ENCODE measurements at regions not wholly inside any gene's neighbourhood (a gene's known extent, or its start where the extent isn't known, plus 50 kb on each side); places are given as distances from the start of the nearest gene placed in this dataset.

DNA sequence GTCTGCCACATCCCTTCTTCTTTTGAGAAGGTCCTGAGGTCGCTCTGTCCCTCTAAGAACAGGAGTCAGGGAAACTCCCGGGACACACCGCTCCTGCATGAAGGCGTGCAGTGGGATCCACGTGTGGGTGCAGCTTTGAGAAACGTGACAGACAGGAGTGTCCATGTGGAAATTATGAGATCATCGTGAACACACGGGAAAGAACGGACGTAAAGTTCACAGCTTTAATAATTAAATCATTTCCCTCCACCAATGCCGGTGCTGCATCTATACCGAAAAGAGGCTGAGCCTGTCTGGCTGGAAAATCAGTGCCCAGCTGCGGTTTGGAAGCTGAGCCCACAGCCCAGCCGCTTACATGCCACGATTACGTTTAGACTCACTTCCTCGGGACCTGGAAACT lies 372.4 kb upstream of the SALL3 start:
- DNase-seq (ENCODE audit: low read depth in 2 of 2, low spot score in 1 of 2) = no peak

DNA sequence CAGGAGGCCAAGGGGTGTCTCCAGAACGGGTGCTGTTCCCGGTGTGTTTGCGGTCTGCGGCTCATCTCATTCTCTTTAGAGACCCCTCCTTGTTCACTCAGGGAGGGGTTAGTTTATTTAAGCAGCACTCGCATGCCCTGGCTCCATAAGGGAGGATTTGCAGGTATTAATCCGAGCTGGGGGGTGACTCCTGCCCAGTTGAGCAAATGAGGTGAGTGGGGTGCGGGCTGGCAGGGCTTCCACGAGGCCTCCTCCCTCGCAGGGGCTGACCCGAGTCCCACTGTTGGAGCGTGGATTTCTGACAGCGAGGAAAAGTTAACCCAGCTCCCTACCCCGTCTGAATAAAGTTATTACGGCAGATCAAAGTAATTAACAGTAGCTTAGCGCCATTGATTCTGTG lies 371.8 kb upstream of the SALL3 start:
- DNase-seq (ENCODE audit: low read depth in 2 of 2, low spot score in 1 of 2) = no peak

DNA sequence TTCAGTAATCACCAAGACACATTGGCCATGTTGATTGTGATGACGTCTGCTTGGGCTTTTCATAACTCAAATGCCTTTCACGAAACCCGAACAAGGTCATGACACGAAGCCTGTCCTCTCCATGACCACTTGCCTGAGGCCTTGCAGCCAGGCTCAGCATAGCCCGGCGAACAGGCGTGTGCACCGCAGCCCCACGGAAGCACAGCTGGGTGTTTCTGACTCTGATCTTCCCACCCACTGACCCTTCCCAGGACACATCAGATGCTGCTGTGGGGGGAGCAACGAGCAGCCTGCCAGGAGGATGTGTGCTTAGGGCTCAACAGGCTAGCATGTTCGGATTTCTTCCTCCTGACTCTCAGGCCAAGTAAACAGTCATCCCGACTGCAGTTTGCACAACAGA lies 369.4 kb upstream of the SALL3 start:
- DNase-seq (ENCODE audit: low read depth in 2 of 2, low spot score in 1 of 2) = no peak

DNA sequence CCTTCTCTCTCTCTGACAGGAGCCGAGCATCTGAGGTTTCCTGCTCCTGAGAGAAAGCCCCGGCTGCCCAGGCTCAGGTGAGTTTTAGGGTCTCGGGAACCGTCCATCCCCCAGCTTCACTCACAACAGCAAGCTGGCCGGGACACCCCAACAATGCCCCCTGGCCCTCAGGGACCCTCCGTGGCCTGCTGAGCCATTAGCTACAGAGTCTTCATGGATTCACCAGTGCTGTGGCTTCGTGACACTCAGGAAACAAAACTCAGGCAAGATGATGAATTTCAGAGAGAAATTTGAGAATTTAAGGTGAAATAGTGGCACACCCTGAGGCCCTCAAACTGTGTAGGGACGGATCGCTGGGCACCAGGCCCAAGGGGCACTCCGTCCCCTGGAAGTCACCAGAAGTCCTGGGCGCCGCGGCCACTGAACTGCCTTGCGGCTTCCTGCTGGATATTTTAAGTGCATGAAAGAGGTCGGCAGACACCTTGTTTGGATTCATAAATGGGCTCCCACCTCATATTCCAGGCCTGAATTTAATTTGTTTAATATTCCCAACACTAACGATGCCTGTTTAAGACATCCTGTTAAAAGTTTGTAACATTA lies 368.3 kb upstream of the SALL3 start:
- no peak for DNase-seq (ENCODE audit: low read depth in 2 of 2, low spot score in 1 of 2)

DNA sequence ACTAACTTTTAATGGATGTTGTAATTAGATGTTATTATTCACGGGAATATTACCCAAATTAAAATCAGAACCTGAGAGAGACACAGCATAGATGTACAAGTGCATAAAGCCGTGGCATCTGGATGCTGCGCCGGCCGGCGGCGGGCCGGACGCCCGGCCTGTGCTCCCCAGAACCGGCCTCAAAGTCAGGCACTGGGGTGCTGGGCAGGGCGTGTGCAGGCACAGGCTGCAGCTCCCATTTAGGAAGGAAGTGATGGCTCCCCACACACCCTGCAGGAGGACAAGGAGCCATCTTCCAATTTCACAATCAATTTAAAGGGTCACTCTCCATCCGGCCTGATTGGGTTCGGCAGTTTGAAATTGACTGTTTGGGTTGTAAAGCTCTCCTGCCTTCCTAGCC lies 367.7 kb upstream of the SALL3 start:
- no peak for DNase-seq (ENCODE audit: low read depth in 2 of 2, low spot score in 1 of 2)

DNA sequence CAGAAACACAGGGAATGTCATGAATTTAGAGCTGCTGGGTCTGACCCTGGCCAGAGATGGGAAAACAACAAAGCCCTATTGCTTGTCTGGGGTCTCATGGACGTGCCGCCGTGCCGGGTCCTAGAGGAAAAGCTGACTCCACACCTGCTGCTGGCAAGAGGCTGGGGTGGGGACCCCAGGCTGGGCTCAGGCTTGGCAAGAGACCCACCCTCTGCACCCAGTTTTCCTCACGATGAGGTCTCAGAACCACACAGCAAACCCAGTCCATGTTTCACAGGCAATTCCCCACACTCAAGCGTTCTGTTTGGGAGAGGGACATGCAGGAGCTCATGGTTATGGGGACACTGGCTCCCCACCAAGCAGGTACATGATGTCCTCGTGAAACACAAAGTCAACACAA lies 367.3 kb upstream of the SALL3 start:
- no peak for DNase-seq (ENCODE audit: low read depth in 2 of 2, low spot score in 1 of 2)

DNA sequence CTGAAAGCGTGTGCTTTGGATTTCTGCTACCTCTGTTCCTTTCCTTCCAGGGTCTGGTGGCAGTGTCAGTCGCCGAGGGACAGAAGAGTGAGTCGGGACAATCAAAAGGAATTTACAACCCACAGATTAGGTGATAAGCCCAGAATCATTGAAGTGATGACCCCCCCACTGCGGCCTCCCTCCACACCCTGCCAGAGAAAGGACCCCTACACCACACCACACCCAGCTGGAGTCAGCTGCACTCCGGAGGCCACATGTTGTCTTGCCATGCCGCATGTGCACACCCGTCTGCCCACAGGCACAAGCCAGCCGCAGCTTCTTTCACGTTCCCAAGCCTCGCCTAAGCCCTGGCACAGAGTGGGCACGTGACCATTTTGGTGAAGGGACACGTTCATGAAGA lies 366.8 kb upstream of the SALL3 start:
- DNase-seq (ENCODE audit: low read depth in 2 of 2, low spot score in 1 of 2) = no peak

DNA sequence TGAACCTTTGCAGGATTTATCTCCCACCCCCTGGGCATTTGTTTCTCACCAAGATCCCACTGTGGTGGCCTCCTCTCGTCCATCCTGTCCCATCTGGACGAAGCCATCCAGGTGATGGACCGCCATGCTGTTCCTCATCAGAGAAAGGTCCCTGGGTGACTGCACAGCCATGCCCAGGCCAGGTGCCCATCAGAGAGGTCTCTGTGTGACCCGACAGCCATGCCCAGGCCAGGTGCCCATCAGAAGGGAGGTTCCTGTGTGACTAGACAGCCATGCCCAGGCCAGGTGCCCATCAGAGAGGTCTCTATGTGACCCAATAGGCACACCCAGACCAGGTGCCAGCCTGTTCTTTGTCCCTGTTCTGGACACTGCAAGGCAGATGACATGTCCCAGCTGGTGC lies 360.9 kb upstream of the SALL3 start:
- no peak for DNase-seq (ENCODE audit: low read depth in 2 of 2, low spot score in 1 of 2)

DNA sequence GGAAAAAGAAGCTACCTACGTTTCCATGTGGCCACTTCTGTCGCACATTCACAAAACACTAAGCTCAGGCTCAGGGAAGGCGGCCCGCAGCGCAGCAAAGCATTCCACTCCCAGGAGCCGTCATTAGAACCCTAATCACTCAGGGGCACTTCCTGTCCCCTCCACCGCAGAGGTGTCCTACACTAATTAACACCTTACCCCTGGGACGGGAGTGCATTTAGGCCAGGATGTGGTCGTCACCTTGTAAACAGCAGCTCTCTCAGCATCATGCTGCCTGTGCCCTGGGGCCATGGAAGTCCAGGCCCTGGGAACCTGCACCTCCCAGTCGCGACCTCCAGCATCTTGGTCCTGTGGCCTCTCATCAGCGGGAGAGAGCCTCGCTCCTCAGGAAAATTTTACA lies 359.8 kb upstream of the SALL3 start:
- DNase-seq (ENCODE audit: low read depth in 2 of 2, low spot score in 1 of 2) = no peak

DNA sequence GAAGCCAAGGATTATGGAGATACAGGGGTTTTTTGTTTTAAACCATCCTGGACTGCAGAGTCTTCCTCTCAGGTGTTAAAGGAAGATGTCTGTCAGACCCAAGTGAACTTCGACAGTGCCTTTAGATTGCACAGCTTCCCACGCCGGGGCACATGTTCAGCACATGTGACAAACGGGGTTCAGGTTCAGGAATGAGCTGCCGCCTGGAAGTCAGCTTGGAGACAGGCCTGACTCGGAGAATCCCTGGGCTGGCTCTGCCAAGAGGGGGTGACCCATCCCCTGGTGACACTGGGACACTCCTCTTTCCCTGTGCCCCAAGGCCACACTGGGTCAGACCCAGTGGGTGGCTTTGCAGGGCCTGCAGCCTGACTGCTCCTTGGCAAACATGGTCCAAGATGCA lies 359.3 kb upstream of the SALL3 start:
- DNase-seq (ENCODE audit: low read depth in 2 of 2, low spot score in 1 of 2) = no peak

DNA sequence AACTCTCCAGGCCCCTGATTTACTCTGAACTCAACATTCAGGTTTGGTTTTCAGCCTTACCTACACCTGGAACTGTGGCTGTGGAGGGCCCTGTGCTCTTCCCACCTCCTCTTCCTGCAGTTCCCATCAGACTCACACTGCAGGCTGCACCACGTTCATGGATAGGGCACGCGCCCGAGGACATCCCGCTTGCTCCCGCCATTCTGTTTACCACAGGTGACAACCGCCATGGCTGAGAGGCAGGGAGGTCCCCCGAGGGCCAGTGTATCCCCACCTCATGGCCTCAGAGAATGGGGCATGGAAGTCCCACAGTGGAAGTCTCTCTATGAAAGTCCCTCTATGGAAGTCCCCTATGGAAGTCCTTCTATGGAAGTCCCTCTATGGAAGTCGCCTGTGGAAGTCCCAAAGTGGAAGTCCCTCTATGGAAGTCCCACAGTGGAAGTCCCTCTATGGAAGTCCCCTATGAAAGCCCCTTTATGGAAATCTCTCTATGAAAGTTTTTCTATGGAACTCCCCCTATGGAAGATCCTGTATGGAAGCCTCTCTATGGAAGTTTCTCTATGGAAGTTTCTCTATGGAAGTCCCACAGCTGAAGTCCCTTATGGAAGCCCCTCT lies 358.4 kb upstream of the SALL3 start:
- no peak for DNase-seq (ENCODE audit: low read depth in 2 of 2, low spot score in 1 of 2)

DNA sequence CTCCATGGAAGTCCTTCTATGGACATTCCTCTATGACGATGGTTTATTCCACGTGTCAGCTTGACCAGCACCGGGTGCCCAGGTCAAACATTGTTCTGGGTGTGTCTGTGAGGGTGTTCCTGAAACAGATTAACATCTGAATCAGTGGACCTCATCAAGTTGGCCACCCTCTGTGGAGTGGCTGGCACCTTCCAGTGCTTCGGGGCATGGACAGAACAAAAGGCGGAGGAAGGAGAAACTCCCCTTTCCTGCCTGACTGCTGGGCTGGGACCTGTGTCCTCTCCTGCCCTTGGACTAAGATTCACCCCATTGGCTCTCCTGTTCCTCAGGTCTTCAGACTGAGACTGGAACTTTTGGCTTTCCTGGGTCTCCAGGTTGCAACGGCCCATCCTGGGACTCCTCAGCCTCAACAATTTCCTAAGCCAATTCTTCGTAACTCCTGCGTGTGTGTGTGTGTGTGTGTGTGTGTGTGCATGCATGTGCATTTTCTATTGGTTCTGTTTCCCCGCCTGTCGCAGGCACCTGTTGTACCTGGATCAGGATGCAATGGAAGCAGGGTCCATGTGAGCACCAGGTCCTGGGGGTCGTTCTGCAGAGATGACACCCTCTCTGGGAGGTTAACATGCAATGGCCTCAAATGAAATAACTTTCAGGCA lies 357.2 kb upstream of the SALL3 start:
- no peak for DNase-seq (ENCODE audit: low read depth in 2 of 2, low spot score in 1 of 2)

DNA sequence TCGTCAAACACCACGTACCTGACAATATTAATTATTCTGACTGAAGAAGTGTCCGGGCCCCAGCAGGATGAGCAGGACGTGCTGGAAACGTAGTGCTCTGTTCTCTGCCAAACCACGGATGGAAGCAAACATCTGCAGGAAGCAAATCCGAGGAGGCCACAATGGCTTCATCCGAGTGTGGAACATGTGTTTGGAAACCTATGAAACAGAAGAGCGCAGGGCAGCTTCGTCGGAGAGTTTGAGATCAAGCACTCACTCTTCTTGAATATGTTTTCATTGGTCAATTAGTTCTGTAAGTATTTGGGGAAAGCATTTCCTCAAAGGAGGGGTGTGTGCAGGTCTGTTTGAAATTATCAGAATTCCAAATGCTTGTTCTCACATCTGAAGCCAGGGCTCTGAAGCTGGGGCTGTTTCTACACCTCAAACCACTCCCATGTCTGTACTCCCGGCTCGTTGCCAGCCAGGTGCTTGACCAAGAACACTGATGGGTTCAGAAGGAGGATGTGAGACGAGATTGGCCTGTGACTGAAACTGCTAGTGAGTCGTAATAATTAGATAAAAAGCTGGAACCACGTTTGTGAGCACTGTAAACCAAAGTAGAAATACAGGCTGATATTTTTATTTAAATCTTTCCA lies 356.6 kb upstream of the SALL3 start:
- DNase-seq (ENCODE audit: low read depth in 2 of 2, low spot score in 1 of 2) = no peak

DNA sequence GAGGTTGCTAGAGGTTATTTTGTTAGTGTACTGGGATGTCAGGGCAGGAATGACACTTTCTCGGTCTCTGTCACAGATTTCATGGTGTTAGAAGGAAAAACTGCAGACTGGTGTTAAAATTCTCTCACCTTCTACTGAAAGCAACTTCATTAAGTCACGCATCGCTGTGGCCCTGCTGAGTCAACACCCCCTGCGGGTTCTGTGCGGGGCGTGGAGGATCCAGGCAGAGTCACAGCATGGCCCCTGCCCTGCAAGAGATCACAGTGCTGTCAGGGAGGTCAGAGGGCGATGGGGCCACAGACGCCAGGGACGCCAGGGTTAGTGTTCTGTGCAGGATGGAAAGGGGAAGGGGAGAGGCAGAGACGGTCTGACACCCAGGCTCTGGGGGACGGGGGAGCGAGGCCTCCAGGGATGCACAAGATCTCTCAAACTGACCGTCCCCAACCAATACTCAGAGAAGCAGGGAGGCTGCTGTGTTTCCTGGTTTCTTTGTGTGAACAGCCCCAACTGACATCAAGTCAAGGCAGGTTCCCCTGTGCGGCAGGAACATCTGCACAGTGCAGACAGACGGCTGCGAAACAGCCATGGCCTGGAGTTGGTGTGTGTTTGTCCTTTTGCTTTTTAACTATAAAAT lies 354.9 kb upstream of the SALL3 start:
- DNase-seq (ENCODE audit: low read depth in 2 of 2, low spot score in 1 of 2) = no peak

DNA sequence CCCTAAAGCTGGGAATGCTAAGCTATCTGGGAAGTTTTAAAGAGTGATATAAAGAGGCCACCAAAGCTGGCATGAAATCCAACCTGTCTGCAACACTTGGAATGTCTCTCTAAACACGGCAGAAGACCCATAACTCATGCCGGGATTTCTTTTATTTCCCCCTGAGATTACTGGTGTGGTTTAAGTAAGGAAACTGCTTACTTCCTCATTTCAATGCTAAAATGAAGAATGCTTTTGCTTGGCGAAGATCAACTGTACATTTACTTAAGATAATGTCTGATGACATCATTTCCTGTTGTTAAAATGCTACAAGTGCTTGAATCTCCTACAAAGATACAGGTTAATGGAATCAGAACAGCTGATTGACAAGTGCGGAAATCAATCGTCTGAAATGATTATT lies 353.8 kb upstream of the SALL3 start:
- DNase-seq (ENCODE audit: low read depth in 2 of 2, low spot score in 1 of 2) = no peak

DNA sequence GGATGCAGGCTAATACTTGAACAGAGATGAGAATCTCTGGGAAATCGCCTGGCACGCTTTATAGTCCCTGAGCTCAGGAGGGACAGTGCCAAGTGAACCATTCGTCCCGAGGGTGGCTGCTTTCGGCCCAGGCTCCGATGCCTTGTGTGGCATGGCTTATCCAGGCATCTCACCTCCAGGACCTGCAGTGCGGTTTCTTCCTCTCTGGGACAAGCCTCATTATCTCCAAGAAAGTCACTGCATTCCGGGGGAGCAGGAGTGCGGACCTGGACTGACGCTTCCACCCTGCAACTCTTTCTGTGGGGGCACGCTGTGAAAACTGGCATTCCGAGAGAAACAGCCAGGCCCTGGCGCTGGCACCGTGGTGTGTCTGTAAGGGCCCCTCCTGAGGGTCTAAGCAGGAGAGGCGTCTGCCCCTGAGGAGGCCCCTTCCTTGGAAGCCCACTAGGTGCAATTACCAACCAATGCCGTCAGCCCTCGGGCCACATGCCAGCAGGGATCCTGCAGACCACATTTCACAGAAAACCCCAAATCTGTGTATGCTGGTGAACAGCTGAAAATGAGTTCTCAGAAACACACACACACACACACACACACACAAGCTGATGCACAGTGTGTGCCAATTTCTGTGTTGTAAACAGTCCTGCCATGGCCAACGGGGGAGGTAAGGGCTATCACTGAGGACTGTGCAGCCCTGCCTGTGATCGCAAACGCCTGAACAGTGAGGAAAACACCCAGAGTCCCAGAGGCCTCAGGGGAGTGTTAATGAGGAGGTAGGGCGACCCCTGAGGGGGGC lies 351.9 kb upstream of the SALL3 start:
- DNase-seq (ENCODE audit: low read depth in 2 of 2, low spot score in 1 of 2) = no peak

DNA sequence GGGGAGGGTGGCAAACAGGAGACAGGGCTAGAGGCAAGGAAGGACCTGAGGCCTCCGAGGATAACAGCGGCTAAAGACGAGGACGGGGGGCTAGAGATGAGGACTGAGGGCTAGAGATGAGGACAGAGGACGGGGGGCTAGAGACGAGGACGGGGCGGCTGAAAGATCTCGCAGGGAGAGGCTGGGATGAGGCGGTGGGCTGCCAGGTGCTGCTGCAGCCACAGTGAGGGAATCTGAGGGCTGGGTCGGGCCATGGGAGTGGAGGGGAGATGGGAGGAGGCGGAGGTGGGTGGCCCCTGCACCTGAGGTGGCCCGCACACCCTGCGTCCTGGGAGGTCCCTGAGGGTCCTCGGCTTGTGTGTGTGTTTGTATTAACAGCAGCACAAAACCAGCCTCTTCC lies 350.2 kb upstream of the SALL3 start:
- no peak for DNase-seq (ENCODE audit: low read depth in 2 of 2, low spot score in 1 of 2)

DNA sequence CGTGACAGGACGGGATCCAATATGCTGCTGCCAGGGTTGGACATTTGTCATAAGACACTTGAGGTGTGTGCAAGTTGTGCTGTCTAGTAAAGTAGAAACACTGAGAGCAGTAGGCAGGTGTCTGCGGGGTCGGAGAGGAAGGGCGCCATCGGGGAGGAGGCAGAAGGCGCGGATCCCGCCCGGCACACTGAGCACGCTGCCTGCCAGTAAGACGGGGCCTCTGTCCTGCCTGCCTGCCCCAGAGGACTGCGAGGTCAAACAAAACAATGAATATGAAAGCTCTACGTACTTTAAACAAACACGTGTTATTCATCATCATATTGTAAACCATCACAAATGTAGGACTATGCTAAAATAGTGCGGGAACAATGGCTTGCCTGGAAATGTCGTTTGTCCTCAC lies 349.3 kb upstream of the SALL3 start:
- no peak for DNase-seq (ENCODE audit: low read depth in 2 of 2, low spot score in 1 of 2)

DNA sequence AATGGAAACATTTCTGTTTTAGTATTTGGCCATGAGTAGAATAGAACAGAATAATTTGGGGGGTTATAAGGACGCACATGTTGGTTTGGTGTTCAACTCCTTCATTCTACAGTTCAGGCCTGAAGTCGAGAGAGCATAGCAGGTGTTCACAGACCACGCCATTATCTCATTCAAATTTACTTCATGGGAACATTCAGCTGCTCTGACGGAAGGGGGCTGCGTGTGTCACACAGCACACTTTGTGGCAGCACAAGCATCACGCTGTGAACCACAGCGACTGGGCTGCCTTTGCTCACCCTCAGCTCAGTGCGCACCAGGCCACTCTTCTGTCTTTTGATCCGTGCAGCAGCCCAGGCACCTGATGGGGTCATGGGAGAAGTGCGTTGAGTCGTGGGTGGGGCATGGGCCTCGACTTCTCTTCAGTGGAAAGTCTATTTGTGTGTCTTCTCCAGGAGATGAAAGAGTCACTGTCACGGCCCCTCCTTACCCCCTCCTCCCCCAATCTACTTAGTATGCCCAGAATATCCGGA lies 348.6 kb upstream of the SALL3 start:
- DNase-seq (ENCODE audit: low read depth in 2 of 2, low spot score in 1 of 2) = no peak

DNA sequence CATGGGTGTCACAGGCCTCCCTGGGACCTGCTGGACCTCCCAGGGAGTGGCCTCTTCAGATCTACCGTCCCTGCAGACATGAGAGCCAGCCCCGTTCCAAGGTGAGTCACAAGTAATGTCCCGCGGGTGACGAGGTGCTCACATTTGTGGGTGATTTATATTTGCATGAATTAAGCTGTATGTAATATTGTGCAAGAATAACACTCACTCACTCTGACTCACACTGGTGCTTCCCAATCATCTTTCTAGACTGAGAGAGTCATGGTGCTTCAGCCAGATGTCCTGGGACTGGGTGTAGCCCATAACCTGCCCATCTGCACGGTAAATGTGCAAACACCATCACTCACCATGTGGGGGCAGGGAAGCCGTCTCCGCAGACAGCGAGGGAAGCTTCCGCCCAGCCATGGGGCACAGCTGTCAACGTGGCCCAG lies 347.5 kb upstream of the SALL3 start:
- DNase-seq (ENCODE audit: low read depth in 2 of 2, low spot score in 1 of 2) = no peak

Data from stimulated activated CD8-positive, alpha-beta memory T cell treated with anti-CD3 and anti-CD28 coated beads, Interleukin-4, amount 100 ng/mL, for 1 hour (primary cell).